22Rv1 (cell line): ENCODE measurements at regions not wholly inside any gene's neighbourhood (a gene's known extent, or its start where the extent isn't known, plus 50 kb on each side); places are given as distances from the start of the nearest gene placed in this dataset.

Source experiments
- CTCF ChIP-seq: fragments of 450-650 bp; IDR thresholded peaks from 2 replicates; pipeline ENCODE4 v1.5.1; 2017; ENCODE audit warnings: mild to moderate bottlenecking
- ZFX ChIP-seq: fragments of 450-650 bp; IDR thresholded peaks from 2 replicates; pipeline ENCODE4 v1.6.1; 2017; ENCODE audit warnings: antibody characterized with exemption, borderline replicate concordance

- TF ChIP-seq CTCF = no peak
- TF ChIP-seq ZFX = no peak
Measured at GRCh38 chr16:64364416-64364815, 757.4 kb downstream of the CDH11 start.
